GM23338 (cell line): ENCODE measurements at regions not wholly inside any gene's neighbourhood (a gene's known extent, or its start where the extent isn't known, plus 50 kb on each side); places are given as distances from the start of the nearest gene placed in this dataset.

Source experiments
- ATAC-seq: fragments of 200-7000 bp; cut with Tn5 transposase; 3 replicates; pipeline ENCODE4 v1.9.1; 2020
- DNase-seq: peaks from one replicate; pipeline ENCODE4 v3.0.0-alpha.2; 2015; ENCODE audit warnings: low spot score
- H2AFZ ChIP-seq: fragments of 200-600 bp; sonication (generic); 2 replicates; pipeline ENCODE4 v1.8.0; 2016; ENCODE audit warnings: antibody characterized with exemption, mild to moderate bottlenecking, moderate library complexity
- H3F3A ChIP-seq: fragments of 200-600 bp; sonication (generic); replicated peaks from 2 replicates; pipeline ENCODE4 v1.8.0; 2017; ENCODE audit warnings: antibody characterized with exemption, mixed run types, low read depth
- H3K27ac ChIP-seq: fragments of 200-600 bp; sonication (generic); 2 replicates; pipeline ENCODE4 v1.6.1; 2016; ENCODE audit warnings: low read depth
- H3K27me3 ChIP-seq: fragments of 200-600 bp; sonication (generic); 2 replicates; pipeline ENCODE4 v1.8.0; 2016; ENCODE audit warnings: mild to moderate bottlenecking, mixed run types, moderate library complexity; ENCODE audit not compliant: insufficient read depth
- H3K36me3 ChIP-seq: fragments of 200-600 bp; sonication (generic); 2 replicates; pipeline ENCODE4 v1.8.0; 2016; ENCODE audit warnings: mild to moderate bottlenecking; ENCODE audit not compliant: insufficient read depth
- H3K4me1 ChIP-seq: fragments of 200-600 bp; sonication (generic); 2 replicates; pipeline ENCODE4 v1.8.0; 2016; ENCODE audit warnings: mild to moderate bottlenecking, moderate library complexity; ENCODE audit not compliant: insufficient read depth
- H3K4me2 ChIP-seq: fragments of 200-600 bp; sonication (generic); 2 replicates; pipeline ENCODE4 v1.7.1; 2017; ENCODE audit warnings: mixed run types
- H3K4me3 ChIP-seq: fragments of 200-600 bp; sonication (generic); 2 replicates; pipeline ENCODE4 v1.6.1; 2016; ENCODE audit warnings: mixed run types
- H3K79me2 ChIP-seq: fragments of 200-600 bp; sonication (generic); replicated peaks from 2 replicates; pipeline ENCODE4 v1.8.0; 2017; ENCODE audit warnings: mild to moderate bottlenecking; ENCODE audit not compliant: insufficient read depth
- H3K9me2 ChIP-seq: fragments of 200-600 bp; sonication (generic); 2 replicates; pipeline ENCODE4 v1.8.0; 2017; ENCODE audit not compliant: insufficient read depth
- H4K20me1 ChIP-seq: fragments of 200-600 bp; sonication (generic); replicated peaks from 2 replicates; pipeline ENCODE4 v1.8.0; 2017; ENCODE audit warnings: mild to moderate bottlenecking; ENCODE audit not compliant: insufficient read depth
- H3K27ac Mint-ChIP-seq: 2 replicates; pipeline ENCODE4 v1.8.0; 2020; ENCODE audit warnings: inconsistent platforms, mild to moderate bottlenecking, moderate library complexity, mixed read lengths
- H3K27me3 Mint-ChIP-seq: 3 replicates; pipeline ENCODE4 v1.8.0; 2022; ENCODE audit warnings: low read depth, mild to moderate bottlenecking, moderate library complexity, mixed read lengths, inconsistent platforms; ENCODE audit not compliant: insufficient read depth, poor library complexity
- H3K36me3 Mint-ChIP-seq: 3 replicates; pipeline ENCODE4 v1.8.0; 2021; ENCODE audit warnings: low read depth, mild to moderate bottlenecking, inconsistent platforms, moderate library complexity, mixed read lengths
- H3K4me1 Mint-ChIP-seq: 3 replicates; pipeline ENCODE4 v1.8.0; 2020; ENCODE audit warnings: mild to moderate bottlenecking, inconsistent platforms, mixed read lengths
- H3K4me3 Mint-ChIP-seq: 3 replicates; pipeline ENCODE4 v1.8.0; 2021; ENCODE audit warnings: moderate library complexity, mild to moderate bottlenecking, inconsistent platforms, mixed read lengths
- H3K9me3 Mint-ChIP-seq: 3 replicates; pipeline ENCODE4 v1.8.0; 2020; ENCODE audit warnings: moderate library complexity, mild to moderate bottlenecking, inconsistent platforms, mixed read lengths
- CREB1 ChIP-seq: fragments of 250-450 bp; sonication (Bioruptor Pico); IDR thresholded peaks from 2 replicates; pipeline ENCODE4 v1.5.0; 2020; ENCODE audit warnings: low read depth, mild to moderate bottlenecking, moderate library complexity
- EZH2 ChIP-seq: fragments of 200-600 bp; sonication (generic); IDR thresholded peaks from one replicate; pipeline ENCODE4 v1.8.0; 2017; ENCODE audit warnings: antibody characterized with exemption, mild to moderate bottlenecking, low read depth; ENCODE audit not compliant: unreplicated experiment
- EZH2phosphoT487 ChIP-seq: fragments of 200-600 bp; sonication (generic); IDR thresholded peaks from one replicate; pipeline ENCODE4 v1.8.1; 2018; ENCODE audit warnings: antibody characterized with exemption; ENCODE audit not compliant: unreplicated experiment
- JUNB ChIP-seq: IDR thresholded peaks from one replicate; pipeline ENCODE4 v1.6.1; 2016; ENCODE audit warnings: antibody characterized with exemption; ENCODE audit not compliant: unreplicated experiment
- NANOG ChIP-seq: IDR thresholded peaks from 2 replicates; pipeline ENCODE4 v1.6.1; 2016; ENCODE audit warnings: antibody characterized with exemption, borderline replicate concordance
- POLR2AphosphoS5 ChIP-seq: IDR thresholded peaks from 2 replicates; pipeline ENCODE4 v1.6.1; 2016; ENCODE audit warnings: antibody characterized with exemption, low read depth
- STAT1 ChIP-seq: IDR thresholded peaks from one replicate; pipeline ENCODE4 v1.6.1; 2016; ENCODE audit warnings: antibody characterized with exemption; ENCODE audit not compliant: unreplicated experiment
- ZNF114 ChIP-seq: fragments of 250-450 bp; sonication (Bioruptor Pico); IDR thresholded peaks from 2 replicates; pipeline ENCODE4 v1.5.0; 2020; ENCODE audit warnings: mild to moderate bottlenecking, moderate library complexity
- ZNF331 ChIP-seq: fragments of 250-450 bp; sonication (Bioruptor Pico); IDR thresholded peaks from 2 replicates; pipeline ENCODE4 v1.5.0; 2020; ENCODE audit warnings: low read depth, mild to moderate bottlenecking, moderate library complexity
- TF ChIP-seq, protein P1 (sequence below): IDR thresholded peaks from 2 replicates; pipeline ENCODE4 v1.6.1; 2016; ENCODE audit warnings: antibody characterized with exemption
- TF ChIP-seq, protein P2 (sequence below), 2 experiments: fragments of 200-600 bp in 1 of 2; sonication (generic) in 1 of 2; conservative IDR thresholded peaks; 2 replicates each; pipeline versions ENCODE4 v1.5.1 to v1.6.1; 2016 to 2017; ENCODE audit warnings: antibody characterized with exemption in 2 of 2, low read depth in 2 of 2, mild to moderate bottlenecking in 2 of 2, moderate library complexity in 1 of 2
- TF ChIP-seq, protein P3 (sequence below): IDR thresholded peaks from one replicate; pipeline ENCODE4 v1.6.1; 2018; ENCODE audit warnings: antibody characterized with exemption; ENCODE audit not compliant: unreplicated experiment

DNA sequence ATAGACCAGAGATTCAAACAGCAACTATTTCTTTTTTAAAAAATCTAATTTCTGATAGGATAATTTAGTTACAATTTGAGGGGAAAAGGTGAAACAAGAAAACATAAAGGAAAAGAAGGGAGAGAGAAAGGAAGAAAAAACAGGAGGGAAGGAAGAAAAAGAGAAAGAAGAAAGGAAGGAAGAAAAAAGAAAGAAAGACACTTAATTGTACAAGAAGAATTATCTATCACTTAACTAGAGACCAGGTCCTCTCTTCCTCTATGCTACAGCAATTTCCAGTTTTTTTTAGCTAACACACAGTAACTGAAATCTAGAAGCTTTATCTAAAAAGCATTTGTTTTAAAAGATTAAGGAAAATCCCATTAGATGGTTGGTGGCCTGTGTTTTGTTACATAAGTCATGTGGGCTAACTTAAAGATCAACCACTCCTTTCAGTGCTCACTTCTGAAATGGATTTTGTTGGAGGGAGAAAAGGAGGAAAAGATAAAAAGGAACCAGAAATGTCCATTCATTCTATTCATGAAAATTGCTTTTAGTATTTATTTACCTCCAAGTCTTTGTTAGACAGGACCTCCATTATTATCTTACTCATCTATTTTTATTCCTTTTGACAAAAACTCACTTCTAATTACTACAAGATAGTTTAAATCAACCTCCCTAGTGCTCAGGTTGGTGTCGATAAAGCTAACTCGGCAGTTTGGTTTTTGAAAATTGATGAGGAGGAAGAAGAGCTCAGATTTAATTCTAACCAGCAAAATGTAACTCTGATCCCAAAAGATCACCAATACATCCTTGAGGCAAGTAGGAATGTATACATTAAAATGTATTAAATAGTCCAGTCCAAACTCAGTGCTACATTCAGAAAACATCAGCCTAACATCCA lies 251.5 kb upstream of the FN1 start:
- DNase-seq, result no peak
- ATAC-seq, result no peak
- Mint-ChIP-seq H3K27me3 (peaks cover 1% of the 10 kb centered on the region), H3K27ac (no peak overlapping the region), H3K4me1 (no peaks in the 10 kb centered on the region), H3K9me3 (peaks cover 2% of the 10 kb centered on the region; the same call in 2 of the 3 replicates), H3K36me3 (no peaks in the 10 kb centered on the region), H3K4me3 (no peak overlapping the region)
- Histone ChIP-seq H3K27ac (no peak overlapping the region), H3F3A (no peaks in the 10 kb centered on the region), H3K9me2 (no peaks in the 10 kb centered on the region; the same call in 1 of the 2 replicates), H4K20me1 (no peaks in the 10 kb centered on the region), H3K27me3 (no peaks in the 10 kb centered on the region), H3K4me3 (no peak overlapping the region), H3K36me3 (no peaks in the 10 kb centered on the region), H3K79me2 (no peaks in the 10 kb centered on the region), H3K4me1 (no peaks in the 10 kb centered on the region), H2AFZ (no peak overlapping the region), H3K4me2 (no peak overlapping the region)
- TF ChIP-seq NANOG, result no peak
- TF ChIP-seq EZH2, result no peak
- TF ChIP-seq, protein P1, sequence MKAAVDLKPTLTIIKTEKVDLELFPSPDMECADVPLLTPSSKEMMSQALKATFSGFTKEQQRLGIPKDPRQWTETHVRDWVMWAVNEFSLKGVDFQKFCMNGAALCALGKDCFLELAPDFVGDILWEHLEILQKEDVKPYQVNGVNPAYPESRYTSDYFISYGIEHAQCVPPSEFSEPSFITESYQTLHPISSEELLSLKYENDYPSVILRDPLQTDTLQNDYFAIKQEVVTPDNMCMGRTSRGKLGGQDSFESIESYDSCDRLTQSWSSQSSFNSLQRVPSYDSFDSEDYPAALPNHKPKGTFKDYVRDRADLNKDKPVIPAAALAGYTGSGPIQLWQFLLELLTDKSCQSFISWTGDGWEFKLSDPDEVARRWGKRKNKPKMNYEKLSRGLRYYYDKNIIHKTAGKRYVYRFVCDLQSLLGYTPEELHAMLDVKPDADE, result no peak
- TF ChIP-seq, protein P2, sequence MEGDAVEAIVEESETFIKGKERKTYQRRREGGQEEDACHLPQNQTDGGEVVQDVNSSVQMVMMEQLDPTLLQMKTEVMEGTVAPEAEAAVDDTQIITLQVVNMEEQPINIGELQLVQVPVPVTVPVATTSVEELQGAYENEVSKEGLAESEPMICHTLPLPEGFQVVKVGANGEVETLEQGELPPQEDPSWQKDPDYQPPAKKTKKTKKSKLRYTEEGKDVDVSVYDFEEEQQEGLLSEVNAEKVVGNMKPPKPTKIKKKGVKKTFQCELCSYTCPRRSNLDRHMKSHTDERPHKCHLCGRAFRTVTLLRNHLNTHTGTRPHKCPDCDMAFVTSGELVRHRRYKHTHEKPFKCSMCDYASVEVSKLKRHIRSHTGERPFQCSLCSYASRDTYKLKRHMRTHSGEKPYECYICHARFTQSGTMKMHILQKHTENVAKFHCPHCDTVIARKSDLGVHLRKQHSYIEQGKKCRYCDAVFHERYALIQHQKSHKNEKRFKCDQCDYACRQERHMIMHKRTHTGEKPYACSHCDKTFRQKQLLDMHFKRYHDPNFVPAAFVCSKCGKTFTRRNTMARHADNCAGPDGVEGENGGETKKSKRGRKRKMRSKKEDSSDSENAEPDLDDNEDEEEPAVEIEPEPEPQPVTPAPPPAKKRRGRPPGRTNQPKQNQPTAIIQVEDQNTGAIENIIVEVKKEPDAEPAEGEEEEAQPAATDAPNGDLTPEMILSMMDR (conservative IDR thresholded peaks at IDR 0.05; ENCODE audit: low read depth in 2 of 2), result no peak
- TF ChIP-seq, protein P3, sequence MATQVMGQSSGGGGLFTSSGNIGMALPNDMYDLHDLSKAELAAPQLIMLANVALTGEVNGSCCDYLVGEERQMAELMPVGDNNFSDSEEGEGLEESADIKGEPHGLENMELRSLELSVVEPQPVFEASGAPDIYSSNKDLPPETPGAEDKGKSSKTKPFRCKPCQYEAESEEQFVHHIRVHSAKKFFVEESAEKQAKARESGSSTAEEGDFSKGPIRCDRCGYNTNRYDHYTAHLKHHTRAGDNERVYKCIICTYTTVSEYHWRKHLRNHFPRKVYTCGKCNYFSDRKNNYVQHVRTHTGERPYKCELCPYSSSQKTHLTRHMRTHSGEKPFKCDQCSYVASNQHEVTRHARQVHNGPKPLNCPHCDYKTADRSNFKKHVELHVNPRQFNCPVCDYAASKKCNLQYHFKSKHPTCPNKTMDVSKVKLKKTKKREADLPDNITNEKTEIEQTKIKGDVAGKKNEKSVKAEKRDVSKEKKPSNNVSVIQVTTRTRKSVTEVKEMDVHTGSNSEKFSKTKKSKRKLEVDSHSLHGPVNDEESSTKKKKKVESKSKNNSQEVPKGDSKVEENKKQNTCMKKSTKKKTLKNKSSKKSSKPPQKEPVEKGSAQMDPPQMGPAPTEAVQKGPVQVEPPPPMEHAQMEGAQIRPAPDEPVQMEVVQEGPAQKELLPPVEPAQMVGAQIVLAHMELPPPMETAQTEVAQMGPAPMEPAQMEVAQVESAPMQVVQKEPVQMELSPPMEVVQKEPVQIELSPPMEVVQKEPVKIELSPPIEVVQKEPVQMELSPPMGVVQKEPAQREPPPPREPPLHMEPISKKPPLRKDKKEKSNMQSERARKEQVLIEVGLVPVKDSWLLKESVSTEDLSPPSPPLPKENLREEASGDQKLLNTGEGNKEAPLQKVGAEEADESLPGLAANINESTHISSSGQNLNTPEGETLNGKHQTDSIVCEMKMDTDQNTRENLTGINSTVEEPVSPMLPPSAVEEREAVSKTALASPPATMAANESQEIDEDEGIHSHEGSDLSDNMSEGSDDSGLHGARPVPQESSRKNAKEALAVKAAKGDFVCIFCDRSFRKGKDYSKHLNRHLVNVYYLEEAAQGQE, result no peak

DNA sequence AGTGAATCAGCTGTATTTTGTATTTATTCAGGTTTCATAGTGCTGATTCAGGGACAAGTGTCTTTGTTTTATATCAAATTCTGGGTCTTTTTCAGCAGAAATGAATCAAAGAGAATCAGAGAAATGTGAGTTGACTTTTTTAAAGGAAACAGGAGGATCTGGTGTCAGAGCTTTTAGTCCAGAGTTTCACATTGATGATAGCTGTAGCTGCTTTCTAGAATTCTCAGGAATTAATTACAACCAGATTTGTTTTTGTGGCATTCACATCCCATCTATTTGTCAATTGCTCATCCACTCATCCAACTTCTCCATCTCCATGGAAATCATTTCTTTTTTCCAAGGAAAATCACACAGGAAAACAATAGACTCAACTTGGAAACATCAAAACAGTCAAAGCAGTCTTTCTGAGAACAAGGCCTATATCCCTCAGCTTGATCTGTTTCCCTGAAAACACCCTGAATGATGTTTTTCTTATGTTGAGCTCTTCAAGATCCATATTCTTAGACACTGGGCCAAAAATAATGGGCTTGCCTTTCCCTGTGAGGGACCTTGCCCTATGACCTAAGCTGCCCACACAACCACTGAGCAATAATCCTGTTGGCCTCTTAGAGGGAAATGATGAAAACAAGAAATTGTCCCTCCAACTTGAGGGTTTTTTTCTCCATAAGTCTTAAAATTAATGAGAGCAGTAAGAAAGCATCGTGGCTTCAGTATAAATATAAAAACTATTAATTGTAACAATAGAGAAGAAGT lies 249.5 kb upstream of the FN1 start:
- Mint-ChIP-seq H3K36me3 (no peaks in the 10 kb centered on the region), H3K4me1 (no peaks in the 10 kb centered on the region), H3K27me3 (peaks cover 2% of the 10 kb centered on the region), H3K27ac (no peak overlapping the region), H3K4me3 (no peak overlapping the region), H3K9me3 (peaks cover 2% of the 10 kb centered on the region; the same call in 2 of the 3 replicates)
- no peaks in the 10 kb centered on the region for H3F3A ChIP-seq
- DNase-seq (no peak), ATAC-seq (no peak)
- no peaks in the 10 kb centered on the region for H3K4me1 ChIP-seq
- no peaks in the 10 kb centered on the region for H3K79me2 ChIP-seq
- H3K27ac ChIP-seq, result no peak overlapping the region
- H3K9me2 ChIP-seq, result no peaks in the 10 kb centered on the region; the same call in 1 of the 2 replicates
- no peaks in the 10 kb centered on the region for H3K36me3 ChIP-seq
- H3K27me3 ChIP-seq, result no peaks in the 10 kb centered on the region
- no peak overlapping the region for H3K4me3 ChIP-seq
- no peaks in the 10 kb centered on the region for H4K20me1 ChIP-seq
- no peak overlapping the region for H3K4me2 ChIP-seq
- H2AFZ ChIP-seq, result no peak overlapping the region
- TF ChIP-seq POLR2AphosphoS5 (no peak), ZNF331 (CRISPR knock-in tag) (no peak), EZH2 (no peak), ZNF114 (CRISPR knock-in tag) (no peak), CREB1 (CRISPR knock-in tag) (no peak), JUNB (no peak), STAT1 (no peak), EZH2phosphoT487 (no peak)
- TF ChIP-seq, protein P2 (conservative IDR thresholded peaks at IDR 0.05; ENCODE audit: low read depth in 2 of 2), result no peak
- TF ChIP-seq, protein P1, result no peak
